ENCODE measurements at regions not wholly inside any gene's neighbourhood (a gene's known extent, or its start where the extent isn't known, plus 50 kb on each side); places are given as distances from the start of the nearest gene placed in this dataset.

DNA sequence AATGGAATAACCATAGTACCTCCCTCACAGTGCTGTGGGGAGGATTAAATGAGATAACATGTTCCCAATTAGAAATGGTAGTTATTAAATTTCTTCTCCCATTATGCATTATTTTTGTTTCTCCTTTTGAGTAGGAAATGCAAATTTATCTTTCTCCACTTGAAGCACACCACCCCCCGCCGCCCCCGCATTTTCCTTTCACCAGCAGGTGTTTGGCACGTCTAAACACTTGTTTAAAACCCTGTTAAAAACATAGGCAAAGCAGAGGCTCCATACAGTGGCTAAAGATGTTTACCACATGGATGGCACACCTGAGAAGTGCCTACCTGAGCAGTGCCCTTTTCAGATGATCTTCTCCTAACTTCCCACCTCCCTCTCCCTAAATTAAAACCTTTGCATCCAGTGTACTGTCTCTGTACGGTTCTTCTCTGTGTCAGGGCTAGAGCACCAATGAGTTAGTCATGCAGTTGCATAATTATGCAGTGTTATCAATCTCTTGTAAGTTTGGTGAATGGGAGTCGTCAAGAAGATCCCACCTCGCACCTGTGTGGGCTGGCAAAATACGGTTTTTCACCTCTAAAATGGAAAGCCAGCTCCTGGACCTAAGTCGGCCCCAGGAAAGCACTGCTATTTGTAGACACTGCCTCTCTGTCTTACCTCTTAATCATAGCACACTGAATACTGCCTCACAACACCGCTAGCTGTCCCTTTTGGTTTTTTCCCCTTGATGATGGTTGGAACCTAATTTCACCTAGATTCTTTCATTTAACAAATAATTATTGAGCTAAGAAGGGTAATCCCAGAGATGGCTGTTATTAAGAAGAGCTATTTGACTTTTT lies 122.0 kb downstream of the CT47B1 start:
- no peak for DNase-seq
- no peak overlapping the region for H3K4me3 ChIP-seq
- 61 to 68% methylated on average over 7 to 10 of the region's 10 CpGs for WGBS, 2 donors

GRCh38 chrX:120752431-120753082 lies 122.7 kb upstream of the C1GALT1C1 start:
- Histone ChIP-seq H3K27ac (no peak overlapping the region), H3K9me3 (no peaks in the 10 kb centered on the region), H3K4me1 (no peaks in the 10 kb centered on the region), H3K27me3 (no peaks in the 10 kb centered on the region), H3K4me3 (no peak overlapping the region), H3K36me3 (no peaks in the 10 kb centered on the region)
- intact Hi-C loops (cut with DNase I): no loop called here
- DNase-seq: no peak
- 53 to 60% methylated on average over 3 to 7 of the region's 7 CpGs for WGBS, 2 donors
- TF ChIP-seq POLR2A (IDR thresholded peaks at IDR 0.05): no peak
- TF ChIP-seq, protein P1, sequence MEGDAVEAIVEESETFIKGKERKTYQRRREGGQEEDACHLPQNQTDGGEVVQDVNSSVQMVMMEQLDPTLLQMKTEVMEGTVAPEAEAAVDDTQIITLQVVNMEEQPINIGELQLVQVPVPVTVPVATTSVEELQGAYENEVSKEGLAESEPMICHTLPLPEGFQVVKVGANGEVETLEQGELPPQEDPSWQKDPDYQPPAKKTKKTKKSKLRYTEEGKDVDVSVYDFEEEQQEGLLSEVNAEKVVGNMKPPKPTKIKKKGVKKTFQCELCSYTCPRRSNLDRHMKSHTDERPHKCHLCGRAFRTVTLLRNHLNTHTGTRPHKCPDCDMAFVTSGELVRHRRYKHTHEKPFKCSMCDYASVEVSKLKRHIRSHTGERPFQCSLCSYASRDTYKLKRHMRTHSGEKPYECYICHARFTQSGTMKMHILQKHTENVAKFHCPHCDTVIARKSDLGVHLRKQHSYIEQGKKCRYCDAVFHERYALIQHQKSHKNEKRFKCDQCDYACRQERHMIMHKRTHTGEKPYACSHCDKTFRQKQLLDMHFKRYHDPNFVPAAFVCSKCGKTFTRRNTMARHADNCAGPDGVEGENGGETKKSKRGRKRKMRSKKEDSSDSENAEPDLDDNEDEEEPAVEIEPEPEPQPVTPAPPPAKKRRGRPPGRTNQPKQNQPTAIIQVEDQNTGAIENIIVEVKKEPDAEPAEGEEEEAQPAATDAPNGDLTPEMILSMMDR (IDR thresholded peaks at IDR 0.05): no peak

More for the DNA sequence above, 122.0 kb downstream of the CT47B1 start:
- Histone ChIP-seq H3K36me3 (no peaks in the 10 kb centered on the region), H3K9me3 (no peaks in the 10 kb centered on the region), H3K27me3 (no peaks in the 10 kb centered on the region), H3K4me1 (no peaks in the 10 kb centered on the region), H3K27ac (no peak overlapping the region)
- intact Hi-C loops (cut with DNase I): no loop called here
- TF ChIP-seq, protein P1 (IDR thresholded peaks at IDR 0.05): no peak
- no peak for TF ChIP-seq POLR2A (IDR thresholded peaks at IDR 0.05)

GRCh38 chrX:120751683-120752082 lies 121.8 kb upstream of the C1GALT1C1 start:
- H3K4me3 ChIP-seq: no peak overlapping the region
- no peaks in the 10 kb centered on the region for H3K9me3 ChIP-seq
- H3K27me3 ChIP-seq: no peaks in the 10 kb centered on the region
- no peaks in the 10 kb centered on the region for H3K4me1 ChIP-seq
- 63% methylated on average over 2 of the region's 2 CpGs; no CpG with 5 or more reads in 1 of the 2 donors for WGBS, 2 donors
- DNase-seq: no peak
- TF ChIP-seq, protein P1 (IDR thresholded peaks at IDR 0.05): no peak
- no peak for TF ChIP-seq POLR2A (IDR thresholded peaks at IDR 0.05)
- no peak overlapping the region for H3K27ac ChIP-seq
- intact Hi-C loops (cut with DNase I): no loop called here
- H3K36me3 ChIP-seq: no peaks in the 10 kb centered on the region

- no peak for DNase-seq
- Histone ChIP-seq H3K27me3 (no peaks in the 10 kb centered on the region), H3K4me1 (no peaks in the 10 kb centered on the region), H3K36me3 (no peaks in the 10 kb centered on the region), H3K4me3 (no peak overlapping the region), H3K9me3 (no peaks in the 10 kb centered on the region), H3K27ac (no peak overlapping the region)
- 88% methylated on average over 1 of the region's 1 CpG; no CpG with 5 or more reads in 1 of the 2 donors for WGBS, 2 donors
- TF ChIP-seq, protein P1 (IDR thresholded peaks at IDR 0.05): no peak
- TF ChIP-seq POLR2A (IDR thresholded peaks at IDR 0.05): no peak
- intact Hi-C loops (cut with DNase I): no loop called here
These were observed 120.5 kb upstream of the C1GALT1C1 start for GRCh38 chrX:120750381-120750780.

GRCh38 chrX:120749141-120749846 lies 119.4 kb upstream of the C1GALT1C1 start:
- intact Hi-C loops (cut with DNase I): no loop called here
- TF ChIP-seq, protein P1 (IDR thresholded peaks at IDR 0.05): no peak
- TF ChIP-seq POLR2A (IDR thresholded peaks at IDR 0.05): no peak
- Histone ChIP-seq H3K27ac (no peak overlapping the region), H3K9me3 (no peaks in the 10 kb centered on the region), H3K27me3 (no peaks in the 10 kb centered on the region), H3K4me3 (no peak overlapping the region), H3K36me3 (no peaks in the 10 kb centered on the region), H3K4me1 (no peaks in the 10 kb centered on the region)
- no peak for DNase-seq
- WGBS, 2 donors: 30 to 32% methylated on average over 4 of the region's 4 CpGs

Measured in esophagus squamous epithelium (tissue), 5 donors.